GM21723 (cell line): ENCODE measurements at regions not wholly inside any gene's neighbourhood (a gene's known extent, or its start where the extent isn't known, plus 50 kb on each side); places are given as distances from the start of the nearest gene placed in this dataset.

ENCODE experiments used
- ATAC-seq: cut with Tn5 transposase; IDR thresholded peaks from one replicate; pipeline ENCODE4 v1.9.1; 2021; ENCODE audit warnings: mild to moderate bottlenecking, moderate library complexity; ENCODE audit not compliant: unreplicated experiment

- ATAC-seq: no peak
These were observed 1258.1 kb upstream of the CELF2 start for GRCh38 chr10:9759596-9759995.

- ATAC-seq: no peak
These were observed 1254.6 kb upstream of the CELF2 start for GRCh38 chr10:9762966-9763656.

- no peak for ATAC-seq
These were observed 1250.9 kb upstream of the CELF2 start for GRCh38 chr10:9766762-9767161.

GRCh38 chr10:9781666-9782065, 1236.0 kb upstream of the CELF2 start:
- ATAC-seq: no peak

GRCh38 chr10:9786101-9786500, 1231.6 kb upstream of the CELF2 start:
- ATAC-seq: no peak

- no peak for ATAC-seq
These were observed 1231.1 kb upstream of the CELF2 start for GRCh38 chr10:9786576-9786975.

- no peak for ATAC-seq
These were observed 1227.7 kb upstream of the CELF2 start for GRCh38 chr10:9789996-9790395.

- no peak for ATAC-seq
These were observed 1225.5 kb upstream of the CELF2 start for GRCh38 chr10:9792181-9792580.

GRCh38 chr10:9796564-9796963, 1221.1 kb upstream of the CELF2 start:
- no peak for ATAC-seq

- ATAC-seq: no peak
These were observed 1217.7 kb upstream of the CELF2 start for GRCh38 chr10:9800011-9800410.

GRCh38 chr10:9800571-9800970, 1217.1 kb upstream of the CELF2 start:
- no peak for ATAC-seq

GRCh38 chr10:9807846-9808245, 1209.8 kb upstream of the CELF2 start:
- ATAC-seq: no peak

- ATAC-seq: no peak
These were observed 1206.1 kb upstream of the CELF2 start for GRCh38 chr10:9811601-9812000.

- ATAC-seq: no peak
These were observed 1203.3 kb upstream of the CELF2 start for GRCh38 chr10:9814285-9814864.

- no peak for ATAC-seq
These were observed 1197.7 kb upstream of the CELF2 start for GRCh38 chr10:9819756-9820494.

- ATAC-seq: no peak
These were observed 1194.3 kb upstream of the CELF2 start for GRCh38 chr10:9823268-9823930.

GRCh38 chr10:9824631-9825071, 1193.0 kb upstream of the CELF2 start:
- no peak for ATAC-seq

GRCh38 chr10:9825491-9826018, 1192.1 kb upstream of the CELF2 start:
- no peak for ATAC-seq

- ATAC-seq: no peak
These were observed 1189.6 kb upstream of the CELF2 start for GRCh38 chr10:9828110-9828509.

- ATAC-seq: no peak
These were observed 1183.7 kb upstream of the CELF2 start for GRCh38 chr10:9833942-9834341.

- ATAC-seq: no peak
These were observed 1183.2 kb upstream of the CELF2 start for GRCh38 chr10:9834434-9834833.
